DMS53 treated with DMSO at 0.1 percent for 48 hours (cell line): ENCODE measurements at regions not wholly inside any gene's neighbourhood (a gene's known extent, or its start where the extent isn't known, plus 50 kb on each side); places are given as distances from the start of the nearest gene placed in this dataset.
"Not testable (repeated sequence)": the region's sequence is repeated elsewhere in the genome, so short reads cannot be mapped to it uniquely, and the experiment has no call there.

Source experiments
- DNase-seq: peaks from one replicate; lab custom pipeline; 2025; ENCODE audit not compliant: unreplicated experiment; lab: John Stamatoyannopoulos, UW

- DNase-seq = no peak
These were observed 803.9 kb downstream of the DIPK2A start for GRCh38 chr3:144775551-144775950.

GRCh38 chr3:144777906-144778305 is 806.3 kb downstream of the DIPK2A start:
- no peak for DNase-seq

GRCh38 chr3:144791034-144791433 is 819.4 kb downstream of the DIPK2A start:
- no peak for DNase-seq

- no peak for DNase-seq
These were observed 830.3 kb downstream of the DIPK2A start for GRCh38 chr3:144801890-144802289.

- no peak for DNase-seq
These were observed 837.8 kb downstream of the DIPK2A start for GRCh38 chr3:144809380-144809779.

- no peak for DNase-seq
These were observed 838.5 kb downstream of the DIPK2A start for GRCh38 chr3:144810160-144810559.

- DNase-seq = no peak
These were observed 844.0 kb downstream of the DIPK2A start for GRCh38 chr3:144815655-144816054.

GRCh38 chr3:144816323-144816722 is 844.7 kb downstream of the DIPK2A start:
- DNase-seq = no peak

- no peak for DNase-seq
These were observed 847.4 kb downstream of the DIPK2A start for GRCh38 chr3:144818973-144819372.

- DNase-seq = not testable (repeated sequence)
These were observed 848.6 kb downstream of the DIPK2A start for GRCh38 chr3:144820232-144820631.

- no peak for DNase-seq
These were observed 849.1 kb downstream of the DIPK2A start for GRCh38 chr3:144820726-144821125.

GRCh38 chr3:144821583-144821982 is 850.0 kb downstream of the DIPK2A start:
- DNase-seq = no peak

- no peak for DNase-seq
These were observed 851.0 kb downstream of the DIPK2A start for GRCh38 chr3:144822671-144823070.

GRCh38 chr3:144831955-144832716 is 860.5 kb downstream of the DIPK2A start:
- no peak for DNase-seq

- no peak for DNase-seq
These were observed 868.4 kb downstream of the DIPK2A start for GRCh38 chr3:144839991-144840390.

GRCh38 chr3:144840866-144841265 is 869.2 kb downstream of the DIPK2A start:
- DNase-seq = no peak

- no peak for DNase-seq
These were observed 871.5 kb downstream of the DIPK2A start for GRCh38 chr3:144843099-144843498.

GRCh38 chr3:144852999-144853398 is 881.4 kb downstream of the DIPK2A start:
- no peak for DNase-seq

GRCh38 chr3:144854020-144854419 is 882.4 kb downstream of the DIPK2A start:
- DNase-seq = not testable (repeated sequence)

GRCh38 chr3:144859161-144859560 is 887.5 kb downstream of the DIPK2A start:
- DNase-seq = no peak

GRCh38 chr3:144864646-144865045 is 893.0 kb downstream of the DIPK2A start:
- DNase-seq = no peak

- DNase-seq = no peak
These were observed 894.3 kb downstream of the DIPK2A start for GRCh38 chr3:144865948-144866347.

- no peak for DNase-seq
These were observed 894.9 kb downstream of the DIPK2A start for GRCh38 chr3:144866476-144866875.
